DOHH2 (cell line): ENCODE measurements at regions not wholly inside any gene's neighbourhood (a gene's known extent, or its start where the extent isn't known, plus 50 kb on each side); places are given as distances from the start of the nearest gene placed in this dataset.

Experiments used
- CTCF ChIP-seq: fragments of 200-600 bp; sonication (generic); IDR thresholded peaks from one replicate; pipeline ENCODE4 v1.5.1; 2014; ENCODE audit warnings: antibody characterized with exemption, mild to moderate bottlenecking, low read depth, low read length; ENCODE audit not compliant: poor library complexity, severe bottlenecking
- EZH2phosphoT487 ChIP-seq: fragments of 200-600 bp; sonication (generic); IDR thresholded peaks from 2 replicates; pipeline ENCODE4 v1.6.1; 2017; ENCODE audit warnings: borderline replicate concordance, mild to moderate bottlenecking, antibody characterized with exemption, low read length, moderate library complexity, mixed read lengths

- no peak for TF ChIP-seq CTCF
- no peak for TF ChIP-seq EZH2phosphoT487
Observed at GRCh38 chr18:60500960-60501359, 128.4 kb upstream of the MC4R start.
